CD14-positive monocyte (primary cell): ENCODE measurements at regions not wholly inside any gene's neighbourhood (a gene's known extent, or its start where the extent isn't known, plus 50 kb on each side); places are given as distances from the start of the nearest gene placed in this dataset.

Source experiments
- DNase-seq, 3 donors: peaks; one replicate each; pipeline ENCODE4 v3.0.0-alpha.2; 2011 to 2022
- H2AFZ ChIP-seq: 2 replicates; pipeline ENCODE4 v1.6.0; 2012; ENCODE audit warnings: mild to moderate bottlenecking, low read depth, low read length, inconsistent platforms; ENCODE audit not compliant: insufficient read depth, poor library complexity, severe bottlenecking
- H3K27ac ChIP-seq, 2 donors: 1 replicate in 1 of 2; 2 replicates in 1 of 2; pipeline ENCODE4 v1.5.1; 2012 to 2013; ENCODE audit warnings: low read length in 2 of 2, control low read depth in 1 of 2, inconsistent platforms in 1 of 2, low read depth in 1 of 2, mild to moderate bottlenecking in 1 of 2
- H3K27me3 ChIP-seq, 2 donors: one replicate each; pipeline versions ENCODE4 v1.6.0 to v1.6.1; 2011 to 2013; ENCODE audit warnings: low read length in 2 of 2; ENCODE audit not compliant: control insufficient read depth in 2 of 2, insufficient read depth in 2 of 2
- H3K36me3 ChIP-seq, 2 donors: replicated peaks in 1 of 2; 1 replicate in 1 of 2; 2 replicates in 1 of 2; pipeline versions ENCODE4 v1.5.1 to v1.6.1; 2012 to 2013; ENCODE audit warnings: low read length in 2 of 2, control low read depth in 1 of 2, inconsistent platforms in 1 of 2, mild to moderate bottlenecking in 1 of 2; ENCODE audit not compliant: insufficient read depth in 2 of 2, control insufficient read depth in 1 of 2
- H3K4me1 ChIP-seq, 2 donors: 1 replicate in 1 of 2; 2 replicates in 1 of 2; pipeline versions ENCODE4 v1.5.1 to v1.6.1; 2012 to 2013; ENCODE audit warnings: low read length in 2 of 2, control low read depth in 1 of 2, inconsistent platforms in 1 of 2, mild to moderate bottlenecking in 1 of 2, moderate library complexity in 1 of 2; ENCODE audit not compliant: insufficient read depth in 2 of 2, control insufficient read depth in 1 of 2
- H3K4me2 ChIP-seq: replicated peaks from 2 replicates; pipeline ENCODE3; 2012; ENCODE audit warnings: low read length, moderate library complexity, mild to moderate bottlenecking; ENCODE audit not compliant: poor library complexity, severe bottlenecking; ENCODE audit errors: extremely low read depth
- H3K4me3 ChIP-seq, 3 experiments: fragments of 200-600 bp in 1 of 3; sonication (generic) in 1 of 3; replicated peaks in 1 of 3; 1 replicate in 2 of 3; 2 replicates in 1 of 3; pipeline ENCODE4 v1.5.1; 2011 to 2013; ENCODE audit warnings: low read length in 3 of 3, mild to moderate bottlenecking in 3 of 3, control low read depth in 2 of 3, low read depth in 2 of 3, inconsistent platforms in 1 of 3, moderate library complexity in 1 of 3
- H3K79me2 ChIP-seq: 2 replicates; pipeline ENCODE4 v1.6.0; 2012; ENCODE audit warnings: mild to moderate bottlenecking, control low read depth, inconsistent platforms, low read length, moderate library complexity; ENCODE audit not compliant: insufficient read depth
- H3K9ac ChIP-seq: 2 replicates; pipeline ENCODE4 v1.6.0; 2017; ENCODE audit warnings: low read length, mild to moderate bottlenecking; ENCODE audit not compliant: insufficient read depth, poor library complexity, severe bottlenecking
- H3K9me3 ChIP-seq, 2 donors: replicated peaks in 1 of 2; 1 replicate in 1 of 2; 2 replicates in 1 of 2; pipeline versions ENCODE4 v1.5.1 to v1.6.1; 2012 to 2013; ENCODE audit warnings: low read length in 2 of 2, control low read depth in 1 of 2; ENCODE audit not compliant: control insufficient read depth in 1 of 2, insufficient read depth in 1 of 2
- H4K20me1 ChIP-seq: 2 replicates; pipeline ENCODE4 v1.6.0; 2012; ENCODE audit warnings: mild to moderate bottlenecking, low read length, control low read depth, moderate library complexity; ENCODE audit not compliant: insufficient read depth
- H3K27ac Mint-ChIP-seq, 7 donors: one replicate each; pipeline ENCODE4 v1.8.0; 2020; ENCODE audit warnings: mild to moderate bottlenecking in 7 of 7, mixed read lengths in 7 of 7, moderate library complexity in 6 of 7, inconsistent platforms in 2 of 7
- H3K27me3 Mint-ChIP-seq, 3 donors: one replicate each; pipeline ENCODE4 v1.8.0; 2021 to 2022; ENCODE audit warnings: low read depth in 3 of 3, mild to moderate bottlenecking in 3 of 3, mixed read lengths in 3 of 3, moderate library complexity in 3 of 3, inconsistent platforms in 1 of 3
- H3K36me3 Mint-ChIP-seq, 2 donors: one replicate each; pipeline ENCODE4 v1.8.0; 2020; ENCODE audit warnings: mixed read lengths in 2 of 2, inconsistent platforms in 1 of 2, mild to moderate bottlenecking in 1 of 2
- H3K4me1 Mint-ChIP-seq: one replicate; pipeline ENCODE4 v1.8.0; 2020; ENCODE audit warnings: mild to moderate bottlenecking, mixed read lengths
- H3K4me3 Mint-ChIP-seq, 2 donors: one replicate each; pipeline ENCODE4 v1.8.0; 2020; ENCODE audit warnings: mild to moderate bottlenecking in 2 of 2, mixed read lengths in 2 of 2, moderate library complexity in 1 of 2
- H3K9me3 Mint-ChIP-seq, 7 donors: one replicate each; pipeline ENCODE4 v1.8.0; 2020 to 2022; ENCODE audit warnings: mixed read lengths in 7 of 7, mild to moderate bottlenecking in 6 of 7, moderate library complexity in 6 of 7, inconsistent platforms in 2 of 7
- WGBS: methylation state at CpG from one replicate; pipeline ENCODE4 v1.1.5; 2013; ENCODE audit warnings: missing lambda C conversion rate; ENCODE audit not compliant: insufficient coverage; 5-methylcytosine and 5-hydroxymethylcytosine counted together
- intact Hi-C, 2 donors: fragments of 100-400 bp; cut with micrococcal nuclease; formaldehyde crosslinking; loops; one replicate each; pipeline versions ENCODE4 v1.15.0 to v1.15.1; 2023
- TF ChIP-seq, protein P1 (sequence below): fragments of 200-600 bp; IDR thresholded peaks from one replicate; pipeline ENCODE4 v1.8.0; 2022; ENCODE audit warnings: antibody characterized with exemption, mild to moderate bottlenecking

DNA sequence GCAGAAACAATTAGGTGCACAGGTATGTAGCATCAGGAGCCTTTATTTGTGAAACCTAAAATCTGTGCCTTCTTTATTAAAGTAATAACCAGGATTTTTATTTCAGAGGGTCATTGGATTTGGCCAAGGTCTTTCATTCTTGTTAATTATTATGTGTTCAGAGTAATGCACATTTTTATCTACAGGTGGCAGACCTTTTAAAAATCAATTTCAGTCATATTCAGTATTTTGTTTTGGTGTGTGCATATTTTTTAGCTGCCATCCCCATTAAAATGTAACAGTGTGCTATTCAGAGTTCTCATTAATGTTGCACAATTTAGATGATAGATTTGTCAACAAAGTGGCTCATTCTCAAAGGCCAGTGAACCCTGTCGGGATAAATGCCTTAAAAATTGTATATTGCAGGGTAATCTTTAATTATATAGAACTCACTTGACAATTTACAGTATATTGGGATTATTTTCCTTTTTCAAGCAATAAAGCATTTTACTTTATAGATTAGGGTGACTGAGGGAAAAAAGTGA is 319.3 kb upstream of the SOX5 start:
- Histone ChIP-seq H3K79me2 (no peaks in the 10 kb centered on the region), H4K20me1 (no peaks in the 10 kb centered on the region), H3K36me3 (no peaks in the 10 kb centered on the region), H3K27ac (no peak overlapping the region), H3K4me1 (no peaks in the 10 kb centered on the region), H3K4me3 (no peak overlapping the region), H3K4me2 (no peak overlapping the region), H3K9ac (no peak overlapping the region), H2AFZ (no peak overlapping the region), H3K27me3 (no peaks in the 10 kb centered on the region), H3K9me3 (no peaks in the 10 kb centered on the region)
- WGBS: no CpG with 5 or more reads among the region's 1 CpG
- no peak overlapping the region for H3K4me3 Mint-ChIP-seq
- no peaks in the 10 kb centered on the region for H3K4me1 Mint-ChIP-seq
- intact Hi-C loops: no loop called here
- H3K36me3 Mint-ChIP-seq: no peaks in the 10 kb centered on the region
- H3K27me3 Mint-ChIP-seq: no peaks in the 10 kb centered on the region
- no peak for DNase-seq
- no peak overlapping the region for H3K27ac Mint-ChIP-seq
- H3K9me3 Mint-ChIP-seq: no peaks in the 10 kb centered on the region
- TF ChIP-seq, protein P1, sequence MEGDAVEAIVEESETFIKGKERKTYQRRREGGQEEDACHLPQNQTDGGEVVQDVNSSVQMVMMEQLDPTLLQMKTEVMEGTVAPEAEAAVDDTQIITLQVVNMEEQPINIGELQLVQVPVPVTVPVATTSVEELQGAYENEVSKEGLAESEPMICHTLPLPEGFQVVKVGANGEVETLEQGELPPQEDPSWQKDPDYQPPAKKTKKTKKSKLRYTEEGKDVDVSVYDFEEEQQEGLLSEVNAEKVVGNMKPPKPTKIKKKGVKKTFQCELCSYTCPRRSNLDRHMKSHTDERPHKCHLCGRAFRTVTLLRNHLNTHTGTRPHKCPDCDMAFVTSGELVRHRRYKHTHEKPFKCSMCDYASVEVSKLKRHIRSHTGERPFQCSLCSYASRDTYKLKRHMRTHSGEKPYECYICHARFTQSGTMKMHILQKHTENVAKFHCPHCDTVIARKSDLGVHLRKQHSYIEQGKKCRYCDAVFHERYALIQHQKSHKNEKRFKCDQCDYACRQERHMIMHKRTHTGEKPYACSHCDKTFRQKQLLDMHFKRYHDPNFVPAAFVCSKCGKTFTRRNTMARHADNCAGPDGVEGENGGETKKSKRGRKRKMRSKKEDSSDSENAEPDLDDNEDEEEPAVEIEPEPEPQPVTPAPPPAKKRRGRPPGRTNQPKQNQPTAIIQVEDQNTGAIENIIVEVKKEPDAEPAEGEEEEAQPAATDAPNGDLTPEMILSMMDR: no peak

DNA sequence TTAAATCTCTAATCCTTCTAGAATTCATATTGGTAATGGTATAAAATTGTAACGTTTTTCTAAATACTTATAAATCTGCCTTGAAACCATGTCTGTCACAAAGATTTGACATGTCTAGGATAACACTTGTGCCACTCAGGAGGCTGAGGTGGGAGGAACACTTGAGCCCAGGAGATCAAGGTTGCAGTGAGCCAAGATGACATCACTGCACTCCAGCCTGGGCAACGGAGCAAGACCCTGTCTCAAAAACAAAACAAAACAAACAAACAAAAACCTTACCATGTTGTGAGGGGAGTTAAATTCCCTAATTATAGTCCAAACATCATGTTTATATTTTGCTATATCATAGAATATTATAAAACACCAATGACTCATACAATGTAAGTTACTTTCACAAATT is 317.5 kb upstream of the SOX5 start:
- H3K4me2 ChIP-seq: no peak overlapping the region
- no peaks in the 10 kb centered on the region for H3K36me3 Mint-ChIP-seq
- H3K27ac Mint-ChIP-seq: no peak overlapping the region
- intact Hi-C loops: no loop called here
- no peak overlapping the region for H3K9ac ChIP-seq
- no peak overlapping the region for H2AFZ ChIP-seq
- no peaks in the 10 kb centered on the region for H3K4me1 ChIP-seq
- no peak overlapping the region for H3K4me3 Mint-ChIP-seq
- no peaks in the 10 kb centered on the region for H3K4me1 Mint-ChIP-seq
- H3K36me3 ChIP-seq: no peaks in the 10 kb centered on the region
- H3K9me3 Mint-ChIP-seq: peaks cover 0 to 2% (median 0%) of the 10 kb centered on the region in 7 donors
- DNase-seq: no peak
- peaks cover 0 to 1% (median 0%) of the 10 kb centered on the region in 3 donors for H3K27me3 Mint-ChIP-seq
- H3K79me2 ChIP-seq: no peaks in the 10 kb centered on the region
- H3K9me3 ChIP-seq: no peaks in the 10 kb centered on the region
- H3K27me3 ChIP-seq: no peaks in the 10 kb centered on the region
- no peak overlapping the region for H3K4me3 ChIP-seq
- H3K27ac ChIP-seq: no peak overlapping the region
- TF ChIP-seq, protein P1: no peak
- no CpG with 5 or more reads among the region's 2 CpGs for WGBS
- no peaks in the 10 kb centered on the region for H4K20me1 ChIP-seq
